ENCODE measurements at regions not wholly inside any gene's neighbourhood (a gene's known extent, or its start where the extent isn't known, plus 50 kb on each side); places are given as distances from the start of the nearest gene placed in this dataset.

DNA sequence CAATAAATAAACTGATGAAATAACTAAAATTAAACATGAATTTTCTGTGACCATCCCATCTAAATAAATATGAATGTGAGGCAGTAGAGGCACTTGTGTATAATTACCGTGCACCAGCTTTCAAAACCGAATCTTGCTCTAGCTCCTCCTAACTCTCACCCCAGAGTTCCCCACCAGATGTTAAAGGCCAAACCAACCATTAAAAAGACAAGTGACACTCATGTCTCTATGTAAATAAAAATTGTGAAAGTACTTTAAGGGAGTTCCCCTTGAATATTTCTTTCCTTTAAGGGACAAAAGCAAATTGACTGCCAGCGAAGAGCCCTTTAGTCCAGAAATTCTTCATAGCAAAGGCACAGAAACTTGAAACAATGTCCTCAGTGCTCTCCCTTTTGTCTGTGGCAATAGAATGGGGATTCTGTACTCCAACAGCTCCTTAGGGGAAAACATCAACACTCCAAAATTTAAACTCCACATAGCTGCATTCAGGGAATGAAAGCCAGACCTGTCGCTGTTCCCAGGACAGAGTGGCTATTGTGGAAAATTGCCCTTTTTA is 101.7 kb upstream of the SOX21 start:
- Histone ChIP-seq H3K4me1 (ENCODE audit: insufficient read depth, low read length) (no peaks in the 10 kb centered on the region; the same call in 1 of the 2 replicates), H3K23ac (ENCODE audit: insufficient read length, low read depth, low read length) (no peak overlapping the region), H4K20me1 (ENCODE audit: control insufficient read depth, insufficient read depth, insufficient read length) (no peaks in the 10 kb centered on the region), H2BK15ac (ENCODE audit: low read depth, low read length) (no peak overlapping the region), H3K79me2 (ENCODE audit: insufficient read depth, low read length) (no peaks in the 10 kb centered on the region), H3K27me3 (ENCODE audit: insufficient read depth, low read length) (no peaks in the 10 kb centered on the region), H2AK5ac (ENCODE audit: insufficient read length, low read length) (no peak overlapping the region), H3K56ac (ENCODE audit: insufficient read length, low read depth, low read length) (no peak overlapping the region), H2AFZ (ENCODE audit: low read length) (no peak overlapping the region), H4K5ac (ENCODE audit: insufficient read length, low read depth, low read length) (no peak overlapping the region), H2BK20ac (ENCODE audit: low read depth, low read length, poor library complexity, severe bottlenecking) (no peak overlapping the region), H3K18ac (ENCODE audit: insufficient read length, low read depth, low read length) (no peak overlapping the region), H3K9ac (ENCODE audit: extremely low read depth, insufficient read length, low read length) (no peak overlapping the region), H3K23me2 (ENCODE audit: insufficient read length, low read depth, low read length, poor library complexity, severe bottlenecking) (no peaks in the 10 kb centered on the region), H2BK5ac (ENCODE audit: insufficient read length, low read length) (no peak overlapping the region), H4K8ac (replicated peaks; ENCODE audit: insufficient read length, low read depth, low read length) (no peak overlapping the region), H3T11ph (ENCODE audit: low read length) (no peak overlapping the region), H4K91ac (ENCODE audit: insufficient read length, low read depth, low read length) (no peak overlapping the region), H3K4me2 (ENCODE audit: insufficient read depth, insufficient read length, low read length) (no peak overlapping the region), H3K9me3 (ENCODE audit: control insufficient read depth, low read depth, low read length) (no peaks in the 10 kb centered on the region), H3K4ac (ENCODE audit: low read depth, low read length) (no peak overlapping the region), H2BK120ac (ENCODE audit: low read depth, low read length, poor library complexity, severe bottlenecking) (no peak overlapping the region), H3K79me1 (ENCODE audit: insufficient read depth, low read depth, low read length, poor library complexity, severe bottlenecking) (no peaks in the 10 kb centered on the region), H2BK12ac (ENCODE audit: insufficient read length, low read depth, low read length) (no peak overlapping the region), H3K14ac (ENCODE audit: insufficient read depth, low read length) (no peak overlapping the region), H3K27ac (ENCODE audit: insufficient read length, low read depth, low read length) (no peak overlapping the region)
- TF ChIP-seq, protein P1, sequence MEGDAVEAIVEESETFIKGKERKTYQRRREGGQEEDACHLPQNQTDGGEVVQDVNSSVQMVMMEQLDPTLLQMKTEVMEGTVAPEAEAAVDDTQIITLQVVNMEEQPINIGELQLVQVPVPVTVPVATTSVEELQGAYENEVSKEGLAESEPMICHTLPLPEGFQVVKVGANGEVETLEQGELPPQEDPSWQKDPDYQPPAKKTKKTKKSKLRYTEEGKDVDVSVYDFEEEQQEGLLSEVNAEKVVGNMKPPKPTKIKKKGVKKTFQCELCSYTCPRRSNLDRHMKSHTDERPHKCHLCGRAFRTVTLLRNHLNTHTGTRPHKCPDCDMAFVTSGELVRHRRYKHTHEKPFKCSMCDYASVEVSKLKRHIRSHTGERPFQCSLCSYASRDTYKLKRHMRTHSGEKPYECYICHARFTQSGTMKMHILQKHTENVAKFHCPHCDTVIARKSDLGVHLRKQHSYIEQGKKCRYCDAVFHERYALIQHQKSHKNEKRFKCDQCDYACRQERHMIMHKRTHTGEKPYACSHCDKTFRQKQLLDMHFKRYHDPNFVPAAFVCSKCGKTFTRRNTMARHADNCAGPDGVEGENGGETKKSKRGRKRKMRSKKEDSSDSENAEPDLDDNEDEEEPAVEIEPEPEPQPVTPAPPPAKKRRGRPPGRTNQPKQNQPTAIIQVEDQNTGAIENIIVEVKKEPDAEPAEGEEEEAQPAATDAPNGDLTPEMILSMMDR (conservative IDR thresholded peaks at IDR 0.05): no peak
- no peaks in the 10 kb centered on the region for H3K36me3 Mint-ChIP-seq (ENCODE audit: insufficient read depth in 1 of 3, low read depth in 3 of 3)
- H3K9me3 Mint-ChIP-seq: no peaks in the 10 kb centered on the region
- H3K27me3 Mint-ChIP-seq (ENCODE audit: low read depth): no peaks in the 10 kb centered on the region
- H3K4me3 Mint-ChIP-seq: no peak overlapping the region
- no CpG with 5 or more reads among the region's 4 CpGs for WGBS (ENCODE audit: extremely low coverage, insufficient read length, low lambda C conversion rate)
- no peak for DNase-seq
- peaks cover 4% of the 10 kb centered on the region in 2 experiments; a peak in 2 of 4 replicates for H3K4me1 Mint-ChIP-seq
- no peak overlapping the region for H3K27ac Mint-ChIP-seq

All from H9 (cell line).